ENCODE measurements at regions not wholly inside any gene's neighbourhood (a gene's known extent, or its start where the extent isn't known, plus 50 kb on each side); places are given as distances from the start of the nearest gene placed in this dataset.

- no peak for DNase-seq (ENCODE audit: low read depth, low spot score)
- no peak overlapping the region for H3K4me3 ChIP-seq (ENCODE audit: low read depth, low read length)
- TF ChIP-seq CTCF (IDR thresholded peaks at IDR 0.05; ENCODE audit: low read depth, low read length), result no peak
- in situ Hi-C loops (cut with HindIII; ENCODE audit: low sequenced_read_pairs), result no loop called here
Observed at GRCh38 chr2:20915271-20915670, 92.4 kb upstream of the LDAH start.

GRCh38 chr2:20914771-20915170, 91.9 kb upstream of the LDAH start:
- H3K4me3 ChIP-seq (ENCODE audit: low read depth, low read length), result no peak overlapping the region
- no peak for DNase-seq (ENCODE audit: low read depth, low spot score)
- in situ Hi-C loops (cut with HindIII; ENCODE audit: low sequenced_read_pairs), result no loop called here
- TF ChIP-seq CTCF (IDR thresholded peaks at IDR 0.05; ENCODE audit: low read depth, low read length), result no peak

- no peak for DNase-seq (ENCODE audit: low read depth, low spot score)
- no peak overlapping the region for H3K4me3 ChIP-seq (ENCODE audit: low read depth, low read length)
- in situ Hi-C loops (cut with HindIII; ENCODE audit: low sequenced_read_pairs), result no loop called here
- TF ChIP-seq CTCF (IDR thresholded peaks at IDR 0.05; ENCODE audit: low read depth, low read length), result no peak
Observed at GRCh38 chr2:20914087-20914486, 91.2 kb upstream of the LDAH start.

GRCh38 chr2:20913491-20913890, 90.6 kb upstream of the LDAH start:
- TF ChIP-seq CTCF (IDR thresholded peaks at IDR 0.05; ENCODE audit: low read depth, low read length), result no peak
- DNase-seq (ENCODE audit: low read depth, low spot score), result no peak
- H3K4me3 ChIP-seq (ENCODE audit: low read depth, low read length), result no peak overlapping the region
- in situ Hi-C loops (cut with HindIII; ENCODE audit: low sequenced_read_pairs), result no loop called here

- in situ Hi-C loops (cut with HindIII; ENCODE audit: low sequenced_read_pairs), result no loop called here
- no peak for TF ChIP-seq CTCF (IDR thresholded peaks at IDR 0.05; ENCODE audit: low read depth, low read length)
- H3K4me3 ChIP-seq (ENCODE audit: low read depth, low read length), result no peak overlapping the region
- DNase-seq (ENCODE audit: low read depth, low spot score), result no peak
Observed at GRCh38 chr2:20900052-20900636, 77.2 kb upstream of the LDAH start.

GRCh38 chr2:20897874-20898453, 75.1 kb upstream of the LDAH start:
- in situ Hi-C loops (cut with HindIII; ENCODE audit: low sequenced_read_pairs), result no loop called here
- TF ChIP-seq CTCF (IDR thresholded peaks at IDR 0.05; ENCODE audit: low read depth, low read length), result no peak
- DNase-seq (ENCODE audit: low read depth, low spot score), result no peak
- H3K4me3 ChIP-seq (ENCODE audit: low read depth, low read length), result no peak overlapping the region

Measured in astrocyte of the spinal cord (primary cell).